Embryonic facial prominence (tissue), 1 donor: ENCODE measurements at regions not wholly inside any gene's neighbourhood (a gene's known extent, or its start where the extent isn't known, plus 50 kb on each side); places are given as distances from the start of the nearest gene placed in this dataset.

Source experiments
- DNase-seq: peaks from one replicate; pipeline ENCODE4 v3.0.0-alpha.2; 2016; ENCODE audit errors: extremely low spot score

GRCh38 chrX:23540532-23540931 lies 126.8 kb upstream of the PRDX4 start:
- no peak for DNase-seq

- DNase-seq = no peak
Measured at GRCh38 chrX:23548164-23548563, 119.1 kb upstream of the PRDX4 start.

GRCh38 chrX:23552303-23552702 lies 115.0 kb upstream of the PRDX4 start:
- DNase-seq = no peak

GRCh38 chrX:23554304-23554703 lies 113.0 kb upstream of the PRDX4 start:
- peak; percentile 10 for DNase-seq

GRCh38 chrX:23557070-23557469 lies 110.2 kb upstream of the PRDX4 start:
- no peak for DNase-seq

- no peak for DNase-seq
Measured at GRCh38 chrX:23559975-23560374, 107.3 kb upstream of the PRDX4 start.

GRCh38 chrX:23570674-23571343 lies 96.5 kb upstream of the PRDX4 start:
- DNase-seq = no peak

- no peak for DNase-seq
Measured at GRCh38 chrX:23575281-23575680, 92.0 kb upstream of the PRDX4 start.

- DNase-seq = no peak
Measured at GRCh38 chrX:23578079-23578478, 89.2 kb upstream of the PRDX4 start.

GRCh38 chrX:23589496-23589895 lies 77.8 kb upstream of the PRDX4 start:
- no peak for DNase-seq

- no peak for DNase-seq
Measured at GRCh38 chrX:23592741-23593140, 74.6 kb upstream of the PRDX4 start.

GRCh38 chrX:23598575-23598974 lies 68.7 kb upstream of the PRDX4 start:
- no peak for DNase-seq

- no peak for DNase-seq
Measured at GRCh38 chrX:23603501-23603900, 63.8 kb upstream of the PRDX4 start.

GRCh38 chrX:23610495-23610894 lies 56.8 kb upstream of the PRDX4 start:
- DNase-seq = no peak

GRCh38 chrX:23612846-23613245 lies 54.4 kb upstream of the PRDX4 start:
- DNase-seq = no peak

- no peak for DNase-seq
Measured at GRCh38 chrX:23616361-23616760, 50.9 kb upstream of the PRDX4 start.
